Ectodermal cell (in vitro differentiated cells): ENCODE measurements at regions not wholly inside any gene's neighbourhood (a gene's known extent, or its start where the extent isn't known, plus 50 kb on each side); places are given as distances from the start of the nearest gene placed in this dataset.

Experiments
- H3K27ac ChIP-seq: 2 replicates; pipeline ENCODE4 v1.7.0; 2013; ENCODE audit warnings: mild to moderate bottlenecking, low read depth, low read length; ENCODE audit not compliant: insufficient read depth, poor library complexity, severe bottlenecking
- H3K27me3 ChIP-seq: 2 replicates; pipeline ENCODE4 v1.7.0; 2013; ENCODE audit warnings: mild to moderate bottlenecking, low read length; ENCODE audit not compliant: insufficient read depth, control insufficient read depth, poor library complexity, severe bottlenecking
- H3K36me3 ChIP-seq: one replicate; pipeline ENCODE4 v1.7.0; 2013; ENCODE audit warnings: low read length; ENCODE audit not compliant: control insufficient read depth, insufficient read depth
- H3K4me1 ChIP-seq: one replicate; pipeline ENCODE4 v1.7.0; 2013; ENCODE audit warnings: low read length; ENCODE audit not compliant: control insufficient read depth, insufficient read depth
- H3K4me3 ChIP-seq: 2 replicates; pipeline ENCODE4 v1.7.0; 2013; ENCODE audit warnings: low read depth, low read length, control low read depth; ENCODE audit not compliant: insufficient read depth
- H3K9me3 ChIP-seq: 2 replicates; pipeline ENCODE4 v1.7.0; 2013; ENCODE audit warnings: mild to moderate bottlenecking, low read length, moderate library complexity; ENCODE audit not compliant: control insufficient read depth
- WGBS, 2 experiments: methylation state at CpG; one replicate each; pipeline ENCODE4 v1.1.7; 2013; ENCODE audit warnings: missing lambda C conversion rate in 2 of 2; 5-methylcytosine and 5-hydroxymethylcytosine counted together

- no peak overlapping the region for H3K4me3 ChIP-seq
- no peaks in the 10 kb centered on the region for H3K4me1 ChIP-seq
- no peaks in the 10 kb centered on the region for H3K36me3 ChIP-seq
- WGBS, 2 experiments = 82 to 97% methylated on average over 1 to 2 of the region's 2 CpGs
- H3K9me3 ChIP-seq = no peaks in the 10 kb centered on the region
- no peaks in the 10 kb centered on the region for H3K27me3 ChIP-seq
- H3K27ac ChIP-seq = no peak overlapping the region
Measured at GRCh38 chr5:119789406-119790117, 160.2 kb downstream of the FAM170A start.

DNA sequence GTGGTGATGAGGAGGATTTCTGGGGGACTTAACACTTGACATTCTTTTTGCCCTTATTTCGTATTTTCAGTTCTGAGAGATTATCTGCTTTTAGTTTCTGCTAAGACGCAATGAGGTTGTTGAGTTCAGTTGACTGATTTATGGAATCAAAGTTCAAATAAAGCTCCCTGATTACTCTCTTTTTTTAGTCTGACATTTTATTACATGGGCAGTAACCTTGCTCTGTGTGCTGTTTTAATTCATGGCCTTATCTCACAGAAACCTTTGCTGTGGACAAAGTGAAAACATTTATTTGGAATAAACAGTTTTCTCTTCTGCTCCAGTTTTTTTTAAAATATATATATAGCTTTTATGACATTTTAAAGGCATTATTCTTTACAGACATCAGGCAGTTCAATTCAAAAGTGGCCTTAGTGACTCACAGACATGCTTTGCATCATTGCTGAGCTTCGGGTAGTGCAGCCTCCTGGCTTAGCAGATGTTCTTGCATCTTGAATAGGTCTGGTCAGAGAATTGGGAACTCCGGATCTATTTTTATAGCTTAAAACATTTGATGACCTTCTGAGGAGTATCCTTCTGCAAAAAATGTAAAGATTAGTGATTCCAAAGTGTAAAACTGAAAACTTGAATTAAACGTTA, 162.9 kb downstream of the FAM170A start:
- Histone ChIP-seq H3K4me1 (no peaks in the 10 kb centered on the region), H3K27ac (no peak overlapping the region), H3K27me3 (no peaks in the 10 kb centered on the region), H3K9me3 (no peaks in the 10 kb centered on the region), H3K4me3 (no peak overlapping the region), H3K36me3 (no peaks in the 10 kb centered on the region)
- WGBS, 2 experiments = 90 to 92% methylated on average over 5 of the region's 5 CpGs

- Histone ChIP-seq H3K27me3 (no peaks in the 10 kb centered on the region), H3K36me3 (no peaks in the 10 kb centered on the region), H3K4me3 (no peak overlapping the region), H3K9me3 (no peaks in the 10 kb centered on the region), H3K27ac (no peak overlapping the region), H3K4me1 (no peaks in the 10 kb centered on the region)
- 90 to 91% methylated on average over 2 of the region's 2 CpGs for WGBS, 2 experiments
Measured at GRCh38 chr5:119795768-119796167, 166.4 kb downstream of the FAM170A start.

- no peak overlapping the region for H3K4me3 ChIP-seq
- no peak overlapping the region for H3K27ac ChIP-seq
- no peaks in the 10 kb centered on the region for H3K9me3 ChIP-seq
- WGBS, 2 experiments = 55 to 83% methylated on average over 1 of the region's 2 CpGs
- no peaks in the 10 kb centered on the region for H3K36me3 ChIP-seq
- H3K4me1 ChIP-seq = no peaks in the 10 kb centered on the region
- no peaks in the 10 kb centered on the region for H3K27me3 ChIP-seq
Measured at GRCh38 chr5:119801570-119801969, 172.2 kb downstream of the FAM170A start.

DNA sequence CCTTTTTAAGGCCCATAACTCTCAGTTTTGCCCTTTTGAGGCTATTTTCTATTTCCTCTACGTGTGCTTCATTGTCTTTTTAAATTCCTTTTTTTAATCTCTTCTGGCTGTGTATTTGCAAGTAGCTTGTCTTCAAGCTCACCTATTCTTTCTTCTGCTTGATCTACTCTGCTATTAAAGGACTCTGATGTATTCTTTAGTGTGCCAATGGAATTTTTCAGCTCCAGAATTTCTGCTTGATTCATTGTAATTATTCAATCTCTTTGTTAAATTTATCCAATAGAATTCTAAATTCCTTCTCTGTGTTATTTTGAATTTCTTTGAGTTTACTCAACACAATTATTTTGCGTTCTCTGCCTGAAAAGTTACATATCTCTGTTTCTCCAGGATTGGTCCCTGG, 178.7 kb downstream of the FAM170A start:
- no peaks in the 10 kb centered on the region for H3K27me3 ChIP-seq
- H3K4me3 ChIP-seq = no peak overlapping the region
- H3K36me3 ChIP-seq = no peaks in the 10 kb centered on the region
- no peaks in the 10 kb centered on the region for H3K9me3 ChIP-seq
- H3K27ac ChIP-seq = no peak overlapping the region
- 90 to 93% methylated on average over 2 of the region's 2 CpGs for WGBS, 2 experiments
- H3K4me1 ChIP-seq = no peaks in the 10 kb centered on the region

- Histone ChIP-seq H3K27ac (no peak overlapping the region), H3K27me3 (no peaks in the 10 kb centered on the region), H3K36me3 (no peaks in the 10 kb centered on the region), H3K4me1 (no peaks in the 10 kb centered on the region), H3K4me3 (no peak overlapping the region), H3K9me3 (no peaks in the 10 kb centered on the region)
- 93 to 95% methylated on average over 2 of the region's 2 CpGs for WGBS, 2 experiments
Measured at GRCh38 chr5:119808474-119808873, 179.1 kb downstream of the FAM170A start.

GRCh38 chr5:119810217-119810616, 180.9 kb downstream of the FAM170A start:
- Histone ChIP-seq H3K4me3 (no peak overlapping the region), H3K9me3 (no peaks in the 10 kb centered on the region), H3K4me1 (no peaks in the 10 kb centered on the region), H3K36me3 (no peaks in the 10 kb centered on the region), H3K27me3 (no peaks in the 10 kb centered on the region), H3K27ac (no peak overlapping the region)

DNA sequence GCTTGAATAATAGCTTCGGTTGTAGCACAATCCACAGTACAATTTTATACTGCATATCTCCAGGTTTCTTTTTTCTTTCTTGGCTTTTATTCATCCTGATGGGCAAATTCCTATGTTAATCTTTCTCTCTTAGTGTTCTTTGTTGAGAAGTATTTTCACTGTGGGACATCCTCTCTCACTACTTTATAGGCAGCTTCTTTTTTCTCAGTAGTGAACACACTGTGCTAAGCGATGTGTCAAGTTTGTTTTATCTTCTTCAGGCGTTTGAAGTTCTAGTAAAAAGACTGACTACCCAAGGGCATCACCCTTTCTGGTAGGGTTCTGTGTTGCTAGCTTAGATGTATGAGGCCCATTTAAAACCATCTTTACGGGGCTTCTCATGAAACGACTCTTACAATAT, 182.1 kb downstream of the FAM170A start:
- 23 to 37% methylated on average over 2 to 3 of the region's 5 CpGs for WGBS, 2 experiments
- Histone ChIP-seq H3K27me3 (no peaks in the 10 kb centered on the region), H3K9me3 (no peaks in the 10 kb centered on the region), H3K27ac (no peak overlapping the region), H3K4me1 (no peaks in the 10 kb centered on the region), H3K36me3 (no peaks in the 10 kb centered on the region), H3K4me3 (no peak overlapping the region)

- Histone ChIP-seq H3K27me3 (no peaks in the 10 kb centered on the region), H3K4me1 (no peaks in the 10 kb centered on the region), H3K9me3 (no peaks in the 10 kb centered on the region), H3K36me3 (no peaks in the 10 kb centered on the region), H3K27ac (no peak overlapping the region), H3K4me3 (no peak overlapping the region)
- 88 to 90% methylated on average over 6 of the region's 6 CpGs for WGBS, 2 experiments
Measured at GRCh38 chr5:119814655-119815054, 185.3 kb downstream of the FAM170A start.

- H3K27me3 ChIP-seq = no peaks in the 10 kb centered on the region
- H3K4me3 ChIP-seq = no peak overlapping the region
- H3K27ac ChIP-seq = no peak overlapping the region
- no peaks in the 10 kb centered on the region for H3K4me1 ChIP-seq
- no peaks in the 10 kb centered on the region for H3K9me3 ChIP-seq
- no peaks in the 10 kb centered on the region for H3K36me3 ChIP-seq
Measured at GRCh38 chr5:119816055-119816454, 186.7 kb downstream of the FAM170A start.
